Mesothelial cell of epicardium (in vitro differentiated cells): ENCODE measurements at regions not wholly inside any gene's neighbourhood (a gene's known extent, or its start where the extent isn't known, plus 50 kb on each side); places are given as distances from the start of the nearest gene placed in this dataset.

Source experiments
- DNase-seq, 2 experiments: peaks; one replicate each; pipeline ENCODE4 v3.0.0; 2021; ENCODE audit warnings: low spot score in 2 of 2; ENCODE audit not compliant: unreplicated experiment in 2 of 2
- H3K27ac Mint-ChIP-seq: 2 replicates; pipeline ENCODE4 v1.8.0; 2021; ENCODE audit warnings: mixed read lengths
- H3K27me3 Mint-ChIP-seq: 2 replicates; pipeline ENCODE4 v1.8.0; 2021; ENCODE audit warnings: low read depth, mixed read lengths
- H3K36me3 Mint-ChIP-seq: 2 replicates; pipeline ENCODE4 v1.8.0; 2021; ENCODE audit warnings: mixed read lengths
- H3K4me1 Mint-ChIP-seq: 2 replicates; pipeline ENCODE4 v1.8.0; 2021; ENCODE audit warnings: mixed read lengths
- H3K4me3 Mint-ChIP-seq: 2 replicates; pipeline ENCODE4 v1.8.0; 2021; ENCODE audit warnings: mild to moderate bottlenecking, moderate library complexity, mixed read lengths
- H3K9me3 Mint-ChIP-seq: 2 replicates; pipeline ENCODE4 v1.8.0; 2021; ENCODE audit warnings: mixed read lengths
- TF ChIP-seq, protein P1 (sequence below): fragments of 200-600 bp; sonication (generic); IDR thresholded peaks from one replicate; pipeline ENCODE4 v1.5.0; 2021; ENCODE audit warnings: antibody characterized with exemption; ENCODE audit not compliant: unreplicated experiment

DNA sequence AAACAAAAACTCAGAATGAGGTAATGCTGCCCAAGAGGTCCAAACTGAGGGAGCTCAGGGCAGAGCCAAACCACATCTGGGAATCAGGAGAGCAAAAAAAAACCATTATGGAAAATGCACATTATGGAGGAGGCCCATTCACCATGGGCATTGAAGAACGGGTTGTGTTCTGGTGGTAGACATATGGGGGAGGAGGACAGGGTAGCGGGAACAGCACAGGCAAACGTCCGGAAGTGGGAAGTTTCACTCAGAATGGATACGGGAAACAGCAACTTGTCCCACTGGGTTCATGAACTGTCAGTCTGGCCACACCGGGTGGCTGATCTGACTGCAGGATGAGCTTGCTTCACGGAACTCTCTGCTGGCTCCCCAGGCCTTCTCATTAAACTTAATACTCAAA lies 139.7 kb downstream of the RRAGC start:
- no peaks in the 10 kb centered on the region for H3K36me3 Mint-ChIP-seq
- DNase-seq, result no peak
- TF ChIP-seq, protein P1, sequence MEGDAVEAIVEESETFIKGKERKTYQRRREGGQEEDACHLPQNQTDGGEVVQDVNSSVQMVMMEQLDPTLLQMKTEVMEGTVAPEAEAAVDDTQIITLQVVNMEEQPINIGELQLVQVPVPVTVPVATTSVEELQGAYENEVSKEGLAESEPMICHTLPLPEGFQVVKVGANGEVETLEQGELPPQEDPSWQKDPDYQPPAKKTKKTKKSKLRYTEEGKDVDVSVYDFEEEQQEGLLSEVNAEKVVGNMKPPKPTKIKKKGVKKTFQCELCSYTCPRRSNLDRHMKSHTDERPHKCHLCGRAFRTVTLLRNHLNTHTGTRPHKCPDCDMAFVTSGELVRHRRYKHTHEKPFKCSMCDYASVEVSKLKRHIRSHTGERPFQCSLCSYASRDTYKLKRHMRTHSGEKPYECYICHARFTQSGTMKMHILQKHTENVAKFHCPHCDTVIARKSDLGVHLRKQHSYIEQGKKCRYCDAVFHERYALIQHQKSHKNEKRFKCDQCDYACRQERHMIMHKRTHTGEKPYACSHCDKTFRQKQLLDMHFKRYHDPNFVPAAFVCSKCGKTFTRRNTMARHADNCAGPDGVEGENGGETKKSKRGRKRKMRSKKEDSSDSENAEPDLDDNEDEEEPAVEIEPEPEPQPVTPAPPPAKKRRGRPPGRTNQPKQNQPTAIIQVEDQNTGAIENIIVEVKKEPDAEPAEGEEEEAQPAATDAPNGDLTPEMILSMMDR, result no peak
- peaks cover 13% of the 10 kb centered on the region for H3K4me1 Mint-ChIP-seq
- peaks cover 99% of the 10 kb centered on the region for H3K27me3 Mint-ChIP-seq
- H3K4me3 Mint-ChIP-seq, result no peak overlapping the region
- H3K27ac Mint-ChIP-seq, result no peak overlapping the region
- peaks cover 3% of the 10 kb centered on the region for H3K9me3 Mint-ChIP-seq

DNA sequence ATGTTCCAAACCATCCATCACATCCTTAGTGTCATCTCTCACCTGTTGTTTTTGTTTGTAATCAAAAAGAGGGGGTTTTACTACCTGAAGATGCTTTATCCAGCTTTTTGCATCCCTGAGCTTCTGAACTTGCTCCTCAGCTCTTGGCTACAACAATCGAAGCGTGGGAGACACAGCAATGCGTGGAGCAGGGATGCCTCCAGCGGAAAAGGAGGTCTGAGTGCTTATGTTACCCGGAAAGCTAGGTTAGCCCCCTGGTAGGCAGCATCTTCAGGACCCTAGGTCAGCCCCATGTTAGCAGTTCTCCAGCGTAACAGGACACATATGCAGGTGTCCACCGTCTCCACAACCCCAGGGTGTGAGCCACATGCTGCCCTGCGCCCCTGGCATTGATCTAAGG lies 141.5 kb downstream of the RRAGC start:
- H3K27ac Mint-ChIP-seq, result no peak overlapping the region
- peaks cover 98% of the 10 kb centered on the region for H3K27me3 Mint-ChIP-seq
- TF ChIP-seq, protein P1, result no peak
- no peaks in the 10 kb centered on the region for H3K4me1 Mint-ChIP-seq
- H3K4me3 Mint-ChIP-seq, result no peak overlapping the region
- DNase-seq, result no peak
- peaks cover 3% of the 10 kb centered on the region for H3K9me3 Mint-ChIP-seq
- no peaks in the 10 kb centered on the region for H3K36me3 Mint-ChIP-seq

DNA sequence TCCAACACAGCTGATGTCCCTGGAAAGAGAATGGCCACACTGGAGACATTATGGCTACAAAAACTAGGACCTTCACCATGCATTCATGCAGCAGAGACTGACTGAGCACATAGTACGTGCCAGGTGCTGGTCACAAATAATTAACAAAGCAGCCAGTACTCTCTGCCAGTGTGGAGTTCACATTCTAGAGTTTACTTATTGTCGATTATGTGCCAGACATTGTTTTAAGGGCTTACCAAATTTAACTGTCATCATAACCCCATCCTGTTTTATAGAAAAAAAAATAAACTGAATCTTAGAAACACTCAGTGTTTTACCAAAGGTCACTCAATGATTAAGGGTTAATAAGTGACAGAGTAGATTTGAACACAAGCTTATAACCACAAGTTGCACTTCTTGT lies 143.3 kb downstream of the RRAGC start:
- H3K36me3 Mint-ChIP-seq, result no peaks in the 10 kb centered on the region
- no peaks in the 10 kb centered on the region for H3K4me1 Mint-ChIP-seq
- H3K9me3 Mint-ChIP-seq, result peaks cover 7% of the 10 kb centered on the region
- DNase-seq, result no peak
- no peak overlapping the region for H3K4me3 Mint-ChIP-seq
- H3K27ac Mint-ChIP-seq, result no peak overlapping the region
- TF ChIP-seq, protein P1, result no peak
- peaks cover 98% of the 10 kb centered on the region for H3K27me3 Mint-ChIP-seq

DNA sequence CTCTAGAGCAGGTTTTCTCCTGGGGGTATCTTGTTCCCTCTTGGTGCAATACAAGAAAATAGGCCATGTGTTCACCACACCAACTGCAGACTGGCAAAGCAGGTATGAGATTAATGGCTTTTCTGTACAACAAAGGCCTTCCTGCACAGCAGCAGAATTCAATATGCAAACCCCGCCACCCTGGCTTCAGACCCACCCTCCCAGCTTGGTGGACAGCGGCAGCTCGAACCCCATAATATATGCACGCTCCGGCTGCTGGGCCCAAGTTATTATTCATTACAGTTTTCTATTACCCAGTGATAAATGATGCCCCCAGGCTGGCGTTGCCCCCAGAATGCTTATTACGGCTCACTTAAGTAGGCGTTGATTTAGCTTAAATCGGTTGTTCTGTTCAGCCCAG lies 144.2 kb downstream of the RRAGC start:
- Mint-ChIP-seq H3K4me3 (no peak overlapping the region), H3K36me3 (no peaks in the 10 kb centered on the region), H3K27me3 (peaks cover 97% of the 10 kb centered on the region), H3K27ac (no peak overlapping the region), H3K9me3 (peaks cover 10% of the 10 kb centered on the region), H3K4me1 (no peaks in the 10 kb centered on the region)
- no peak for DNase-seq
- TF ChIP-seq, protein P1, result no peak

GRCh38 chr1:38712046-38712445 lies 147.5 kb downstream of the RRAGC start:
- no peak overlapping the region for H3K27ac Mint-ChIP-seq
- peaks cover 22% of the 10 kb centered on the region for H3K9me3 Mint-ChIP-seq
- H3K27me3 Mint-ChIP-seq, result peaks cover 91% of the 10 kb centered on the region
- no peak for DNase-seq
- no peaks in the 10 kb centered on the region for H3K4me1 Mint-ChIP-seq
- no peak overlapping the region for H3K4me3 Mint-ChIP-seq
- TF ChIP-seq, protein P1, result no peak
- no peaks in the 10 kb centered on the region for H3K36me3 Mint-ChIP-seq

DNA sequence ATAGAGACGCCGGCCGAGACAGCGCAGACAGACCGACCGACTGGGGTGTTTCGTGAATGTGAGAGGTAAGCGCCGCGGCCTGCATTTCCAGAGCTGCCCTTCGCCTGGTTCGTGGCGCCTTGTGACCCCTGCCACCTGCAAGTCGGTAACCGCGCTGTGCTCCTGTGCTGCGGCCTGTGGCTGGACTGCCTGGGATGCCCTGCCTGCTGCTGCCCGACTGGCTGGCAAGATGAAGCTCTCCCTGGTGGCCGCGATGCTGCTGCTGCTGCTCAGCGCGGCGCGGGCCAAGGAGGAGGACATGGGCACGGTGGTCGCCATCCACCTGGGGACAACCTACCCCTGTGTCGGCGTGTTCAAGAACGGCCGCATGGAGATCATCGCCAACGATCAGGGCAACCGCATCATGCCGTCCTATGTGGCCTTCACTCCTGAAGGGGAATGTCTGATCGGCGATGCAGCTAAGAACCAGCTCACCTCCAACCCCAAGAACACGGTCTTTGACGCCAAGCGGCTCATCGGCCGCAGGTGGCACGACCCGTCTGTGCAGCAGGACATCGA lies 150.8 kb downstream of the RRAGC start:
- Mint-ChIP-seq H3K27ac (no peak overlapping the region), H3K27me3 (peaks cover 82% of the 10 kb centered on the region), H3K9me3 (peaks cover 42% of the 10 kb centered on the region), H3K4me1 (no peaks in the 10 kb centered on the region), H3K4me3 (no peak overlapping the region), H3K36me3 (peaks cover 3% of the 10 kb centered on the region)
- no peak for DNase-seq
- TF ChIP-seq, protein P1, result no peak
